ENCODE measurements at regions not wholly inside any gene's neighbourhood (a gene's known extent, or its start where the extent isn't known, plus 50 kb on each side); places are given as distances from the start of the nearest gene placed in this dataset.

GRCh38 chr12:131460520-131460919 is 250.4 kb upstream of the SFSWAP start:
- no peak overlapping the region for H2AFZ ChIP-seq (ENCODE audit: low read length)
- no peak overlapping the region for H3K27ac ChIP-seq (ENCODE audit: low read depth, low read length)
- H3K9me3 ChIP-seq (ENCODE audit: low read depth, low read length): no peaks in the 10 kb centered on the region
- H4K20me1 ChIP-seq (ENCODE audit: insufficient read depth, low read length): no peaks in the 10 kb centered on the region
- no peaks in the 10 kb centered on the region for H3K36me3 ChIP-seq (ENCODE audit: insufficient read depth, low read length)
- H3K27me3 ChIP-seq (ENCODE audit: insufficient read depth, low read length): no peaks in the 10 kb centered on the region
- H3K4me2 ChIP-seq (ENCODE audit: insufficient read depth, low read length): no peak overlapping the region
- no peak for TF ChIP-seq CTCF (IDR thresholded peaks at IDR 0.05; ENCODE audit: extremely low read depth, low read depth, low read length)
- H3K79me2 ChIP-seq (ENCODE audit: insufficient read depth, low read length): no peaks in the 10 kb centered on the region
- no peaks in the 10 kb centered on the region for H3K4me1 ChIP-seq (ENCODE audit: insufficient read depth, low read length)
- DNase-seq (ENCODE audit: insufficient read length, low spot score, missing footprints): no peak
- H3K4me3 ChIP-seq (ENCODE audit: insufficient read depth, low read length): no peak overlapping the region

- Histone ChIP-seq H3K27ac (ENCODE audit: low read depth, low read length) (no peak overlapping the region), H3K79me2 (ENCODE audit: insufficient read depth, low read length) (no peaks in the 10 kb centered on the region), H3K27me3 (ENCODE audit: insufficient read depth, low read length) (no peaks in the 10 kb centered on the region), H3K9me3 (ENCODE audit: low read depth, low read length) (no peaks in the 10 kb centered on the region), H3K4me1 (ENCODE audit: insufficient read depth, low read length) (no peaks in the 10 kb centered on the region), H4K20me1 (ENCODE audit: insufficient read depth, low read length) (no peaks in the 10 kb centered on the region), H2AFZ (ENCODE audit: low read length) (no peak overlapping the region), H3K36me3 (ENCODE audit: insufficient read depth, low read length) (no peaks in the 10 kb centered on the region), H3K4me2 (ENCODE audit: insufficient read depth, low read length) (no peak overlapping the region), H3K4me3 (ENCODE audit: insufficient read depth, low read length) (no peak overlapping the region)
- no peak for TF ChIP-seq CTCF (IDR thresholded peaks at IDR 0.05; ENCODE audit: extremely low read depth, low read depth, low read length)
- DNase-seq (ENCODE audit: insufficient read length, low spot score, missing footprints): no peak
Measured at GRCh38 chr12:131461096-131461495, 249.8 kb upstream of the SFSWAP start.

GRCh38 chr12:131463174-131463573 is 247.7 kb upstream of the SFSWAP start:
- Histone ChIP-seq H3K36me3 (ENCODE audit: insufficient read depth, low read length) (no peaks in the 10 kb centered on the region), H3K27ac (ENCODE audit: low read depth, low read length) (no peak overlapping the region), H3K4me3 (ENCODE audit: insufficient read depth, low read length) (no peak overlapping the region), H3K4me2 (ENCODE audit: insufficient read depth, low read length) (no peak overlapping the region), H2AFZ (ENCODE audit: low read length) (no peak overlapping the region), H3K4me1 (ENCODE audit: insufficient read depth, low read length) (no peaks in the 10 kb centered on the region), H3K79me2 (ENCODE audit: insufficient read depth, low read length) (no peaks in the 10 kb centered on the region), H3K27me3 (ENCODE audit: insufficient read depth, low read length) (no peaks in the 10 kb centered on the region), H3K9me3 (ENCODE audit: low read depth, low read length) (no peaks in the 10 kb centered on the region), H4K20me1 (ENCODE audit: insufficient read depth, low read length) (no peaks in the 10 kb centered on the region)
- DNase-seq (ENCODE audit: insufficient read length, low spot score, missing footprints): no peak
- TF ChIP-seq CTCF (IDR thresholded peaks at IDR 0.05; ENCODE audit: extremely low read depth, low read depth, low read length): no peak

- no peaks in the 10 kb centered on the region for H3K9me3 ChIP-seq (ENCODE audit: low read depth, low read length)
- no peaks in the 10 kb centered on the region for H3K79me2 ChIP-seq (ENCODE audit: insufficient read depth, low read length)
- H4K20me1 ChIP-seq (ENCODE audit: insufficient read depth, low read length): no peaks in the 10 kb centered on the region
- H3K4me1 ChIP-seq (ENCODE audit: insufficient read depth, low read length): no peaks in the 10 kb centered on the region
- H3K36me3 ChIP-seq (ENCODE audit: insufficient read depth, low read length): no peaks in the 10 kb centered on the region
- no peak for DNase-seq (ENCODE audit: insufficient read length, low spot score, missing footprints)
- no peak overlapping the region for H2AFZ ChIP-seq (ENCODE audit: low read length)
- no peaks in the 10 kb centered on the region for H3K27me3 ChIP-seq (ENCODE audit: insufficient read depth, low read length)
- no peak overlapping the region for H3K4me3 ChIP-seq (ENCODE audit: insufficient read depth, low read length)
- TF ChIP-seq CTCF (IDR thresholded peaks at IDR 0.05; ENCODE audit: extremely low read depth, low read depth, low read length): no peak
- no peak overlapping the region for H3K4me2 ChIP-seq (ENCODE audit: insufficient read depth, low read length)
- H3K27ac ChIP-seq (ENCODE audit: low read depth, low read length): no peak overlapping the region
Measured at GRCh38 chr12:131464081-131464480, 246.8 kb upstream of the SFSWAP start.

Data from osteoblast (primary cell).